ENCODE measurements at regions not wholly inside any gene's neighbourhood (a gene's known extent, or its start where the extent isn't known, plus 50 kb on each side); places are given as distances from the start of the nearest gene placed in this dataset.

- no peak for TF ChIP-seq CTCF (IDR thresholded peaks at IDR 0.05; ENCODE audit: low read depth, low read length)
- Histone ChIP-seq H3K27ac (ENCODE audit: low read depth, low read length) (no peak overlapping the region), H3K27me3 (ENCODE audit: control insufficient read depth, insufficient read depth, low read length) (peaks cover 3% of the 10 kb centered on the region), H3K9me3 (ENCODE audit: control insufficient read depth, insufficient read depth, low read length) (no peaks in the 10 kb centered on the region), H3K4me3 (ENCODE audit: low read depth, low read length) (no peak overlapping the region)
- POLR2A ChIA-PET: no interaction called here
- CTCF ChIA-PET: no interaction called here
- no peak for DNase-seq (ENCODE audit: low read depth, low spot score)
Observed at GRCh38 chr14:53861781-53862180, 94.8 kb downstream of the BMP4 start.

GRCh38 chr14:53858345-53858684 is 98.3 kb downstream of the BMP4 start:
- ChIA-PET POLR2A (no interaction called here), CTCF (no interaction called here)
- no peak for TF ChIP-seq CTCF (IDR thresholded peaks at IDR 0.05; ENCODE audit: low read depth, low read length)
- Histone ChIP-seq H3K27me3 (ENCODE audit: control insufficient read depth, insufficient read depth, low read length) (no peaks in the 10 kb centered on the region), H3K4me3 (ENCODE audit: low read depth, low read length) (no peak overlapping the region), H3K27ac (ENCODE audit: low read depth, low read length) (no peak overlapping the region), H3K9me3 (ENCODE audit: control insufficient read depth, insufficient read depth, low read length) (no peaks in the 10 kb centered on the region)
- DNase-seq (ENCODE audit: low read depth, low spot score): no peak

- ChIA-PET CTCF (no interaction called here), POLR2A (no interaction called here)
- DNase-seq (ENCODE audit: low read depth, low spot score): no peak
- H3K27me3 ChIP-seq (ENCODE audit: control insufficient read depth, insufficient read depth, low read length): no peaks in the 10 kb centered on the region
- H3K4me3 ChIP-seq (ENCODE audit: low read depth, low read length): no peak overlapping the region
- no peak for TF ChIP-seq CTCF (IDR thresholded peaks at IDR 0.05; ENCODE audit: low read depth, low read length)
- H3K9me3 ChIP-seq (ENCODE audit: control insufficient read depth, insufficient read depth, low read length): no peaks in the 10 kb centered on the region
- H3K27ac ChIP-seq (ENCODE audit: low read depth, low read length): no peak overlapping the region
Observed at GRCh38 chr14:53857625-53858344, 98.8 kb downstream of the BMP4 start.

GRCh38 chr14:53855574-53855973 is 101.1 kb downstream of the BMP4 start:
- TF ChIP-seq CTCF (IDR thresholded peaks at IDR 0.05; ENCODE audit: low read depth, low read length): no peak
- H3K27ac ChIP-seq (ENCODE audit: low read depth, low read length): no peak overlapping the region
- ChIA-PET POLR2A (no interaction called here), CTCF (no interaction called here)
- no peak overlapping the region for H3K4me3 ChIP-seq (ENCODE audit: low read depth, low read length)
- H3K9me3 ChIP-seq (ENCODE audit: control insufficient read depth, insufficient read depth, low read length): no peaks in the 10 kb centered on the region
- no peak for DNase-seq (ENCODE audit: low read depth, low spot score)
- no peaks in the 10 kb centered on the region for H3K27me3 ChIP-seq (ENCODE audit: control insufficient read depth, insufficient read depth, low read length)

- no peak overlapping the region for H3K27ac ChIP-seq (ENCODE audit: low read depth, low read length)
- ChIA-PET POLR2A (no interaction called here), CTCF (no interaction called here)
- H3K27me3 ChIP-seq (ENCODE audit: control insufficient read depth, insufficient read depth, low read length): no peaks in the 10 kb centered on the region
- DNase-seq (ENCODE audit: low read depth, low spot score): no peak
- TF ChIP-seq CTCF (IDR thresholded peaks at IDR 0.05; ENCODE audit: low read depth, low read length): no peak
- no peak overlapping the region for H3K4me3 ChIP-seq (ENCODE audit: low read depth, low read length)
- no peaks in the 10 kb centered on the region for H3K9me3 ChIP-seq (ENCODE audit: control insufficient read depth, insufficient read depth, low read length)
Observed at GRCh38 chr14:53855127-53855526, 101.5 kb downstream of the BMP4 start.
